ENCODE measurements at regions not wholly inside any gene's neighbourhood (a gene's known extent, or its start where the extent isn't known, plus 50 kb on each side); places are given as distances from the start of the nearest gene placed in this dataset.

GRCh38 chr10:106487726-106488125 is 676.8 kb downstream of the SORCS1 start:
- H2AK5ac ChIP-seq (ENCODE audit: low read length), result no peak overlapping the region
- no peak overlapping the region for H3K4ac ChIP-seq (ENCODE audit: low read depth, low read length)
- no peak overlapping the region for H3K4me3 ChIP-seq (ENCODE audit: low read depth, low read length)
- no peak overlapping the region for H4K91ac ChIP-seq (ENCODE audit: low read depth, low read length)
- H3K18ac ChIP-seq (ENCODE audit: low read length), result no peak overlapping the region
- no peaks in the 10 kb centered on the region for H3K27me3 ChIP-seq (ENCODE audit: insufficient read depth, low read length)
- H4K8ac ChIP-seq (ENCODE audit: low read depth, low read length), result no peak overlapping the region
- H2BK120ac ChIP-seq (ENCODE audit: insufficient read depth, low read length, poor library complexity), result no peak overlapping the region
- H3K23ac ChIP-seq (ENCODE audit: low read length), result no peak overlapping the region
- H3K79me2 ChIP-seq (ENCODE audit: control insufficient read depth, insufficient read depth, low read length, poor library complexity), result no peaks in the 10 kb centered on the region
- H2BK5ac ChIP-seq (ENCODE audit: low read depth, low read length, poor library complexity), result no peak overlapping the region
- H3K27ac ChIP-seq (ENCODE audit: low read depth, low read length), result no peak overlapping the region
- no peak overlapping the region for H4K12ac ChIP-seq (ENCODE audit: low read depth, low read length)
- no CpG with 5 or more reads among the region's 1 CpG for WGBS (ENCODE audit: extremely low coverage, insufficient coverage, insufficient read length)
- no peaks in the 10 kb centered on the region for H3K36me3 ChIP-seq (ENCODE audit: control insufficient read depth in 1 of 2, insufficient read depth in 2 of 2, low read length in 2 of 2)
- H3K4me2 ChIP-seq (ENCODE audit: low read length), result no peak overlapping the region
- no peak overlapping the region for H2AFZ ChIP-seq (ENCODE audit: insufficient read depth, low read length, poor library complexity)
- H3K14ac ChIP-seq (ENCODE audit: low read length), result no peak overlapping the region
- H3K4me1 ChIP-seq (ENCODE audit: control insufficient read depth in 1 of 2, insufficient read depth in 2 of 2, low read length in 2 of 2), result no peaks in the 10 kb centered on the region
- H3K9ac ChIP-seq (ENCODE audit: low read length), result no peak overlapping the region
- no peaks in the 10 kb centered on the region for H3K79me1 ChIP-seq (ENCODE audit: low read length)
- no peak for DNase-seq
- no peaks in the 10 kb centered on the region for H3K9me3 ChIP-seq (ENCODE audit: insufficient read depth, low read depth, low read length)
- H2BK12ac ChIP-seq (ENCODE audit: low read length), result no peak overlapping the region

GRCh38 chr10:106481598-106482275 is 682.8 kb downstream of the SORCS1 start:
- Histone ChIP-seq H2BK5ac (ENCODE audit: low read depth, low read length, poor library complexity) (no peak overlapping the region), H3K27ac (ENCODE audit: low read depth, low read length) (no peak overlapping the region), H3K4me1 (ENCODE audit: control insufficient read depth in 1 of 2, insufficient read depth in 2 of 2, low read length in 2 of 2) (no peaks in the 10 kb centered on the region), H3K23ac (ENCODE audit: low read length) (no peak overlapping the region), H3K36me3 (ENCODE audit: control insufficient read depth in 1 of 2, insufficient read depth in 2 of 2, low read length in 2 of 2) (no peaks in the 10 kb centered on the region), H4K91ac (ENCODE audit: low read depth, low read length) (no peak overlapping the region), H2AFZ (ENCODE audit: insufficient read depth, low read length, poor library complexity) (no peak overlapping the region), H2BK120ac (ENCODE audit: insufficient read depth, low read length, poor library complexity) (no peak overlapping the region), H3K18ac (ENCODE audit: low read length) (no peak overlapping the region), H3K14ac (ENCODE audit: low read length) (no peak overlapping the region), H3K9ac (ENCODE audit: low read length) (no peak overlapping the region), H4K12ac (ENCODE audit: low read depth, low read length) (no peak overlapping the region), H3K4me2 (ENCODE audit: low read length) (no peak overlapping the region), H3K79me2 (ENCODE audit: control insufficient read depth, insufficient read depth, low read length, poor library complexity) (no peaks in the 10 kb centered on the region), H2AK5ac (ENCODE audit: low read length) (no peak overlapping the region), H3K4me3 (ENCODE audit: low read depth, low read length) (no peak overlapping the region), H3K79me1 (ENCODE audit: low read length) (no peaks in the 10 kb centered on the region), H4K8ac (ENCODE audit: low read depth, low read length) (no peak overlapping the region), H3K4ac (ENCODE audit: low read depth, low read length) (no peak overlapping the region), H3K27me3 (ENCODE audit: insufficient read depth, low read length) (no peaks in the 10 kb centered on the region), H2BK12ac (ENCODE audit: low read length) (no peak overlapping the region), H3K9me3 (ENCODE audit: insufficient read depth, low read depth, low read length) (no peaks in the 10 kb centered on the region)
- no CpG with 5 or more reads among the region's 4 CpGs for WGBS (ENCODE audit: extremely low coverage, insufficient coverage, insufficient read length)
- no peak for DNase-seq

DNA sequence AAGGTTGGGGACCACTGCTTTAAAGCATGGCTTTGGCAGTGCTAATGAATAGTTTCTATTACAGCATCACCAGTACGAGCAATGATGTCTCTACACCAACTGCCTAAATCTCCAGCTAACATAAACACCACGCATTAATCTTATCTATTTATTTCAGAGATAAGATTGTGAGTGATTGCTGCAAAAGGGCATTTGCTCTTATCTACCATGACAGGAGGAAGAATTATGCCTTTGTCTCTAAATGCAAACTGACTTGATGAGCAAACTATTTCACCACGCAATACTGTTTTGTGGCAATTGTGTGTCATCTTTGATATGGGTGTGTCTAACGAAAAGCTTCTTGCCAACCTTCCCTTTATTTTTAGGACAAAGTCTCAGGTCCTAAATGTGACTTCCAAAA is 684.9 kb downstream of the SORCS1 start:
- H2BK5ac ChIP-seq (ENCODE audit: low read depth, low read length, poor library complexity), result no peak overlapping the region
- no CpG with 5 or more reads among the region's 4 CpGs for WGBS (ENCODE audit: extremely low coverage, insufficient coverage, insufficient read length)
- H2BK120ac ChIP-seq (ENCODE audit: insufficient read depth, low read length, poor library complexity), result no peak overlapping the region
- no peaks in the 10 kb centered on the region for H3K79me2 ChIP-seq (ENCODE audit: control insufficient read depth, insufficient read depth, low read length, poor library complexity)
- no peak overlapping the region for H2AK5ac ChIP-seq (ENCODE audit: low read length)
- H2BK12ac ChIP-seq (ENCODE audit: low read length), result no peak overlapping the region
- no peaks in the 10 kb centered on the region for H3K27me3 ChIP-seq (ENCODE audit: insufficient read depth, low read length)
- no peak overlapping the region for H4K12ac ChIP-seq (ENCODE audit: low read depth, low read length)
- H3K4ac ChIP-seq (ENCODE audit: low read depth, low read length), result no peak overlapping the region
- no peak overlapping the region for H3K4me2 ChIP-seq (ENCODE audit: low read length)
- H3K79me1 ChIP-seq (ENCODE audit: low read length), result no peaks in the 10 kb centered on the region
- no peak overlapping the region for H3K18ac ChIP-seq (ENCODE audit: low read length)
- peak in 1 of 2 donors; percentile 2 for DNase-seq
- H4K8ac ChIP-seq (ENCODE audit: low read depth, low read length), result no peak overlapping the region
- no peak overlapping the region for H2AFZ ChIP-seq (ENCODE audit: insufficient read depth, low read length, poor library complexity)
- H3K4me3 ChIP-seq (ENCODE audit: low read depth, low read length), result no peak overlapping the region
- no peaks in the 10 kb centered on the region for H3K9me3 ChIP-seq (ENCODE audit: insufficient read depth, low read depth, low read length)
- H3K23ac ChIP-seq (ENCODE audit: low read length), result no peak overlapping the region
- no peaks in the 10 kb centered on the region for H3K36me3 ChIP-seq (ENCODE audit: control insufficient read depth in 1 of 2, insufficient read depth in 2 of 2, low read length in 2 of 2)
- no peak overlapping the region for H4K91ac ChIP-seq (ENCODE audit: low read depth, low read length)
- no peak overlapping the region for H3K14ac ChIP-seq (ENCODE audit: low read length)
- no peak overlapping the region for H3K9ac ChIP-seq (ENCODE audit: low read length)
- H3K4me1 ChIP-seq (ENCODE audit: control insufficient read depth in 1 of 2, insufficient read depth in 2 of 2, low read length in 2 of 2), result no peaks in the 10 kb centered on the region
- no peak overlapping the region for H3K27ac ChIP-seq (ENCODE audit: low read depth, low read length)

DNA sequence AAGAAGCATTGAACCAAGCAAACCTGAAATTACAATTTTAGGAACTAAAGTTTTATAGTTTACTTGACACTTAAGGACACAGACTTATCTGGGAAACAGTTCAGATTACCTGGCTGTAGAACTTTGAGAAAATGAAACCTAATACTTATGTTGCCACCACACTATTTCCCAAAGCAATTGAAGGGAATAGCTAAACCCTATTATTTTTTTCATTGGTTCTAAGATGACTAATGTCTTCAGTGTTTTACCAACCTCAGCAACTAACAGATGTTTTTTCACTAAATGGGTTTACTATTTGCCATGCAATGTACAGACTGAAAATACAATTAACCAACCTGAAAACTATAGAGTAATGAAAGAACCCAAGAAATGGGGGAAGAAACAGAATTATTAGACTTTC is 689.6 kb downstream of the SORCS1 start:
- H2BK12ac ChIP-seq (ENCODE audit: low read length), result no peak overlapping the region
- H3K79me1 ChIP-seq (ENCODE audit: low read length), result no peaks in the 10 kb centered on the region
- no peak overlapping the region for H3K27ac ChIP-seq (ENCODE audit: low read depth, low read length)
- no peak overlapping the region for H2AFZ ChIP-seq (ENCODE audit: insufficient read depth, low read length, poor library complexity)
- no peak overlapping the region for H2AK5ac ChIP-seq (ENCODE audit: low read length)
- H3K4me2 ChIP-seq (ENCODE audit: low read length), result no peak overlapping the region
- H3K4me3 ChIP-seq (ENCODE audit: low read depth, low read length), result no peak overlapping the region
- no peaks in the 10 kb centered on the region for H3K27me3 ChIP-seq (ENCODE audit: insufficient read depth, low read length)
- H3K36me3 ChIP-seq (ENCODE audit: control insufficient read depth in 1 of 2, insufficient read depth in 2 of 2, low read length in 2 of 2), result no peaks in the 10 kb centered on the region
- H2BK120ac ChIP-seq (ENCODE audit: insufficient read depth, low read length, poor library complexity), result no peak overlapping the region
- H3K9me3 ChIP-seq (ENCODE audit: insufficient read depth, low read depth, low read length), result no peaks in the 10 kb centered on the region
- H4K91ac ChIP-seq (ENCODE audit: low read depth, low read length), result no peak overlapping the region
- H3K23ac ChIP-seq (ENCODE audit: low read length), result no peak overlapping the region
- no peak overlapping the region for H3K4ac ChIP-seq (ENCODE audit: low read depth, low read length)
- no peak overlapping the region for H3K9ac ChIP-seq (ENCODE audit: low read length)
- H3K79me2 ChIP-seq (ENCODE audit: control insufficient read depth, insufficient read depth, low read length, poor library complexity), result no peaks in the 10 kb centered on the region
- H3K14ac ChIP-seq (ENCODE audit: low read length), result no peak overlapping the region
- H3K18ac ChIP-seq (ENCODE audit: low read length), result no peak overlapping the region
- no peak overlapping the region for H4K12ac ChIP-seq (ENCODE audit: low read depth, low read length)
- no peak overlapping the region for H2BK5ac ChIP-seq (ENCODE audit: low read depth, low read length, poor library complexity)
- no peaks in the 10 kb centered on the region for H3K4me1 ChIP-seq (ENCODE audit: control insufficient read depth in 1 of 2, insufficient read depth in 2 of 2, low read length in 2 of 2)
- DNase-seq, result no peak
- no peak overlapping the region for H4K8ac ChIP-seq (ENCODE audit: low read depth, low read length)

All from trophoblast cell (in vitro differentiated cells and primary cell).